ENCODE measurements at regions not wholly inside any gene's neighbourhood (a gene's known extent, or its start where the extent isn't known, plus 50 kb on each side); places are given as distances from the start of the nearest gene placed in this dataset.

- H3K27ac Mint-ChIP-seq: no peak overlapping the region
- H3K27me3 Mint-ChIP-seq (ENCODE audit: insufficient read depth): no peaks in the 10 kb centered on the region
- DNase-seq (ENCODE audit: low spot score): no peak
- no peak overlapping the region for H3K4me3 Mint-ChIP-seq
- H3K36me3 Mint-ChIP-seq (ENCODE audit: low read depth): no peaks in the 10 kb centered on the region
- H3K4me1 Mint-ChIP-seq (ENCODE audit: low read depth): no peaks in the 10 kb centered on the region
- intact Hi-C loops (cut with micrococcal nuclease): no loop called here
- no peaks in the 10 kb centered on the region for H3K9me3 Mint-ChIP-seq
Measured at GRCh38 chr16:13554005-13554404, 365.9 kb upstream of the ERCC4 start.

GRCh38 chr16:13554643-13555042, 365.3 kb upstream of the ERCC4 start:
- Mint-ChIP-seq H3K4me3 (no peak overlapping the region), H3K9me3 (no peaks in the 10 kb centered on the region), H3K27me3 (ENCODE audit: insufficient read depth) (no peaks in the 10 kb centered on the region), H3K27ac (no peak overlapping the region), H3K36me3 (ENCODE audit: low read depth) (no peaks in the 10 kb centered on the region), H3K4me1 (ENCODE audit: low read depth) (no peaks in the 10 kb centered on the region)
- intact Hi-C loops (cut with micrococcal nuclease): no loop called here
- no peak for DNase-seq (ENCODE audit: low spot score)

- Mint-ChIP-seq H3K36me3 (ENCODE audit: low read depth) (no peaks in the 10 kb centered on the region), H3K9me3 (peaks cover 15% of the 10 kb centered on the region), H3K4me1 (ENCODE audit: low read depth) (no peaks in the 10 kb centered on the region), H3K27ac (no peak overlapping the region), H3K27me3 (ENCODE audit: insufficient read depth) (no peaks in the 10 kb centered on the region), H3K4me3 (no peak overlapping the region)
- intact Hi-C loops (cut with micrococcal nuclease): no loop called here
- no peak for DNase-seq (ENCODE audit: low spot score)
Measured at GRCh38 chr16:13557418-13557817, 362.5 kb upstream of the ERCC4 start.

GRCh38 chr16:13558752-13559151, 361.2 kb upstream of the ERCC4 start:
- peaks cover 17% of the 10 kb centered on the region for H3K9me3 Mint-ChIP-seq
- no peak for DNase-seq (ENCODE audit: low spot score)
- H3K36me3 Mint-ChIP-seq (ENCODE audit: low read depth): no peaks in the 10 kb centered on the region
- no peak overlapping the region for H3K4me3 Mint-ChIP-seq
- intact Hi-C loops (cut with micrococcal nuclease): no loop called here
- no peak overlapping the region for H3K27ac Mint-ChIP-seq
- no peaks in the 10 kb centered on the region for H3K27me3 Mint-ChIP-seq (ENCODE audit: insufficient read depth)
- H3K4me1 Mint-ChIP-seq (ENCODE audit: low read depth): no peaks in the 10 kb centered on the region

- no peaks in the 10 kb centered on the region for H3K27me3 Mint-ChIP-seq (ENCODE audit: insufficient read depth)
- H3K4me3 Mint-ChIP-seq: no peak overlapping the region
- DNase-seq (ENCODE audit: low spot score): no peak
- intact Hi-C loops (cut with micrococcal nuclease): no loop called here
- H3K9me3 Mint-ChIP-seq: peaks cover 24% of the 10 kb centered on the region
- H3K36me3 Mint-ChIP-seq (ENCODE audit: low read depth): no peaks in the 10 kb centered on the region
- H3K27ac Mint-ChIP-seq: no peak overlapping the region
- H3K4me1 Mint-ChIP-seq (ENCODE audit: low read depth): no peaks in the 10 kb centered on the region
Measured at GRCh38 chr16:13559624-13560023, 360.3 kb upstream of the ERCC4 start.

GRCh38 chr16:13560151-13560550, 359.8 kb upstream of the ERCC4 start:
- H3K4me3 Mint-ChIP-seq: no peak overlapping the region
- no peak overlapping the region for H3K27ac Mint-ChIP-seq
- H3K36me3 Mint-ChIP-seq (ENCODE audit: low read depth): no peaks in the 10 kb centered on the region
- H3K9me3 Mint-ChIP-seq: peaks cover 24% of the 10 kb centered on the region
- no peaks in the 10 kb centered on the region for H3K27me3 Mint-ChIP-seq (ENCODE audit: insufficient read depth)
- no peaks in the 10 kb centered on the region for H3K4me1 Mint-ChIP-seq (ENCODE audit: low read depth)
- no peak for DNase-seq (ENCODE audit: low spot score)
- intact Hi-C loops (cut with micrococcal nuclease): no loop called here

GRCh38 chr16:13561291-13562070, 358.5 kb upstream of the ERCC4 start:
- no peak for DNase-seq (ENCODE audit: low spot score)
- intact Hi-C loops (cut with micrococcal nuclease): no loop called here
- Mint-ChIP-seq H3K27ac (no peak overlapping the region), H3K27me3 (ENCODE audit: insufficient read depth) (no peaks in the 10 kb centered on the region), H3K4me3 (no peak overlapping the region), H3K36me3 (ENCODE audit: low read depth) (no peaks in the 10 kb centered on the region), H3K9me3 (peaks cover 24% of the 10 kb centered on the region), H3K4me1 (ENCODE audit: low read depth) (no peaks in the 10 kb centered on the region)

GRCh38 chr16:13568803-13569202, 351.2 kb upstream of the ERCC4 start:
- H3K4me3 Mint-ChIP-seq: no peak overlapping the region
- no peak overlapping the region for H3K27ac Mint-ChIP-seq
- no peaks in the 10 kb centered on the region for H3K36me3 Mint-ChIP-seq (ENCODE audit: low read depth)
- DNase-seq (ENCODE audit: low spot score): no peak
- H3K9me3 Mint-ChIP-seq: peaks cover 13% of the 10 kb centered on the region
- H3K27me3 Mint-ChIP-seq (ENCODE audit: insufficient read depth): no peaks in the 10 kb centered on the region
- intact Hi-C loops (cut with micrococcal nuclease): no loop called here
- no peaks in the 10 kb centered on the region for H3K4me1 Mint-ChIP-seq (ENCODE audit: low read depth)

GRCh38 chr16:13569986-13570385, 350.0 kb upstream of the ERCC4 start:
- H3K27me3 Mint-ChIP-seq (ENCODE audit: insufficient read depth): no peaks in the 10 kb centered on the region
- no peak overlapping the region for H3K4me3 Mint-ChIP-seq
- H3K27ac Mint-ChIP-seq: no peak overlapping the region
- intact Hi-C loops (cut with micrococcal nuclease): no loop called here
- no peaks in the 10 kb centered on the region for H3K4me1 Mint-ChIP-seq (ENCODE audit: low read depth)
- H3K9me3 Mint-ChIP-seq: peaks cover 6% of the 10 kb centered on the region
- no peaks in the 10 kb centered on the region for H3K36me3 Mint-ChIP-seq (ENCODE audit: low read depth)
- DNase-seq (ENCODE audit: low spot score): no peak

GRCh38 chr16:13571036-13571435, 348.9 kb upstream of the ERCC4 start:
- Mint-ChIP-seq H3K27ac (no peak overlapping the region), H3K36me3 (ENCODE audit: low read depth) (no peaks in the 10 kb centered on the region), H3K4me3 (no peak overlapping the region), H3K4me1 (ENCODE audit: low read depth) (no peaks in the 10 kb centered on the region), H3K9me3 (peaks cover 6% of the 10 kb centered on the region), H3K27me3 (ENCODE audit: insufficient read depth) (no peaks in the 10 kb centered on the region)
- DNase-seq (ENCODE audit: low spot score): no peak
- intact Hi-C loops (cut with micrococcal nuclease): no loop called here

- Mint-ChIP-seq H3K4me1 (ENCODE audit: low read depth) (no peaks in the 10 kb centered on the region), H3K27me3 (ENCODE audit: insufficient read depth) (no peaks in the 10 kb centered on the region), H3K36me3 (ENCODE audit: low read depth) (no peaks in the 10 kb centered on the region), H3K27ac (no peak overlapping the region), H3K9me3 (peaks cover 6% of the 10 kb centered on the region), H3K4me3 (no peak overlapping the region)
- DNase-seq (ENCODE audit: low spot score): no peak
- intact Hi-C loops (cut with micrococcal nuclease): no loop called here
Measured at GRCh38 chr16:13573903-13574302, 346.1 kb upstream of the ERCC4 start.

- Mint-ChIP-seq H3K4me1 (ENCODE audit: low read depth) (no peaks in the 10 kb centered on the region), H3K27ac (no peak overlapping the region), H3K9me3 (peaks cover 5% of the 10 kb centered on the region), H3K27me3 (ENCODE audit: insufficient read depth) (no peaks in the 10 kb centered on the region), H3K36me3 (ENCODE audit: low read depth) (no peaks in the 10 kb centered on the region), H3K4me3 (no peak overlapping the region)
- intact Hi-C loops (cut with micrococcal nuclease): no loop called here
- DNase-seq (ENCODE audit: low spot score): no peak
Measured at GRCh38 chr16:13586051-13586450, 333.9 kb upstream of the ERCC4 start.

GRCh38 chr16:13587181-13587580, 332.8 kb upstream of the ERCC4 start:
- H3K9me3 Mint-ChIP-seq: peaks cover 7% of the 10 kb centered on the region
- H3K27ac Mint-ChIP-seq: no peak overlapping the region
- H3K36me3 Mint-ChIP-seq (ENCODE audit: low read depth): no peaks in the 10 kb centered on the region
- DNase-seq (ENCODE audit: low spot score): no peak
- no peaks in the 10 kb centered on the region for H3K4me1 Mint-ChIP-seq (ENCODE audit: low read depth)
- no peak overlapping the region for H3K4me3 Mint-ChIP-seq
- intact Hi-C loops (cut with micrococcal nuclease): no loop called here
- H3K27me3 Mint-ChIP-seq (ENCODE audit: insufficient read depth): no peaks in the 10 kb centered on the region

- H3K4me1 Mint-ChIP-seq (ENCODE audit: low read depth): no peaks in the 10 kb centered on the region
Measured at GRCh38 chr16:13594823-13595222, 325.1 kb upstream of the ERCC4 start.

More at GRCh38 chr16:13594823-13595222, 325.1 kb upstream of the ERCC4 start:
- Mint-ChIP-seq H3K4me3 (no peak overlapping the region), H3K27me3 (ENCODE audit: insufficient read depth) (no peaks in the 10 kb centered on the region), H3K36me3 (ENCODE audit: low read depth) (no peaks in the 10 kb centered on the region), H3K9me3 (peaks cover 26% of the 10 kb centered on the region), H3K27ac (no peak overlapping the region)
- DNase-seq (ENCODE audit: low spot score): no peak
- intact Hi-C loops (cut with micrococcal nuclease): no loop called here
